Fibroblast of skin of left biceps (primary cell): ENCODE measurements at regions not wholly inside any gene's neighbourhood (a gene's known extent, or its start where the extent isn't known, plus 50 kb on each side); places are given as distances from the start of the nearest gene placed in this dataset.

Source experiments
- DNase-seq, 2 experiments: peaks; one replicate each; pipeline ENCODE4 v3.0.0-alpha.2; 2013; ENCODE audit warnings: low read depth in 2 of 2

- no peak for DNase-seq
Observed at GRCh38 chr17:73983621-73984400, 219.7 kb upstream of the RPL38 start.

GRCh38 chr17:73984941-73985340 is 218.5 kb upstream of the RPL38 start:
- no peak for DNase-seq

GRCh38 chr17:73985466-73986015 is 217.9 kb upstream of the RPL38 start:
- no peak for DNase-seq

GRCh38 chr17:73986641-73987177 is 216.8 kb upstream of the RPL38 start:
- DNase-seq = no peak

GRCh38 chr17:73987395-73987794 is 216.1 kb upstream of the RPL38 start:
- DNase-seq = no peak

GRCh38 chr17:73987845-73988509 is 215.5 kb upstream of the RPL38 start:
- DNase-seq = no peak

GRCh38 chr17:73989671-73990070 is 213.8 kb upstream of the RPL38 start:
- DNase-seq = no peak

- DNase-seq = no peak
Observed at GRCh38 chr17:73990290-73990689, 213.2 kb upstream of the RPL38 start.

GRCh38 chr17:73991260-73991659 is 212.2 kb upstream of the RPL38 start:
- no peak for DNase-seq

- no peak for DNase-seq
Observed at GRCh38 chr17:73994946-73995345, 208.5 kb upstream of the RPL38 start.

- no peak for DNase-seq
Observed at GRCh38 chr17:73997059-73997458, 206.4 kb upstream of the RPL38 start.

GRCh38 chr17:73998249-73998648 is 205.2 kb upstream of the RPL38 start:
- DNase-seq = no peak

- DNase-seq = no peak
Observed at GRCh38 chr17:73998653-73999645, 204.5 kb upstream of the RPL38 start.

GRCh38 chr17:74001145-74001544 is 202.3 kb upstream of the RPL38 start:
- no peak for DNase-seq

GRCh38 chr17:74002241-74002640 is 201.2 kb upstream of the RPL38 start:
- DNase-seq = no peak

GRCh38 chr17:74004056-74004455 is 199.4 kb upstream of the RPL38 start:
- no peak for DNase-seq

- no peak for DNase-seq
Observed at GRCh38 chr17:74005790-74006189, 197.7 kb upstream of the RPL38 start.

- DNase-seq = no peak
Observed at GRCh38 chr17:74006371-74006770, 197.1 kb upstream of the RPL38 start.

GRCh38 chr17:74008196-74008595 is 195.3 kb upstream of the RPL38 start:
- no peak for DNase-seq

- no peak for DNase-seq
Observed at GRCh38 chr17:74009056-74009625, 194.3 kb upstream of the RPL38 start.

GRCh38 chr17:74010903-74011302 is 192.6 kb upstream of the RPL38 start:
- no peak for DNase-seq
